DOHH2 (cell line): ENCODE measurements at regions not wholly inside any gene's neighbourhood (a gene's known extent, or its start where the extent isn't known, plus 50 kb on each side); places are given as distances from the start of the nearest gene placed in this dataset.

Experiments used
- H3F3A ChIP-seq: fragments of 200-600 bp; sonication (generic), shearing (Covaris generic); 2 replicates; pipeline ENCODE4 v1.6.0; 2016; ENCODE audit warnings: antibody characterized with exemption, mild to moderate bottlenecking; ENCODE audit not compliant: control insufficient read depth, insufficient read depth
- H3K27ac ChIP-seq: fragments of 200-600 bp; sonication (generic); 2 replicates; pipeline ENCODE4 v1.5.1; 2014; ENCODE audit warnings: low read depth, mild to moderate bottlenecking, low read length, moderate library complexity
- H3K27me3 ChIP-seq: fragments of 200-600 bp; sonication (generic); 2 replicates; pipeline ENCODE4 v1.6.1; 2014; ENCODE audit warnings: mild to moderate bottlenecking, low read length, mixed read lengths; ENCODE audit not compliant: control insufficient read depth
- H3K36me3 ChIP-seq: fragments of 200-600 bp; sonication (generic); 2 replicates; pipeline ENCODE4 v1.6.1; 2014; ENCODE audit warnings: mild to moderate bottlenecking, low read length, moderate library complexity, mixed read lengths; ENCODE audit not compliant: control insufficient read depth
- H3K4me1 ChIP-seq: fragments of 200-600 bp; sonication (generic); 2 replicates; pipeline ENCODE4 v1.6.1; 2014; ENCODE audit warnings: mild to moderate bottlenecking, low read length, mixed read lengths; ENCODE audit not compliant: control insufficient read depth
- H3K4me2 ChIP-seq: fragments of 200-600 bp; sonication (generic); 2 replicates; pipeline ENCODE4 v1.6.0; 2014; ENCODE audit warnings: mild to moderate bottlenecking, low read length, moderate library complexity
- H3K4me3 ChIP-seq: fragments of 200-600 bp; sonication (generic); 2 replicates; pipeline ENCODE4 v1.5.1; 2014; ENCODE audit warnings: mild to moderate bottlenecking, low read length, mixed read lengths
- H3K79me2 ChIP-seq: fragments of 200-600 bp; sonication (generic); 2 replicates; pipeline ENCODE4 v1.6.1; 2014; ENCODE audit warnings: mild to moderate bottlenecking, low read length, mixed read lengths; ENCODE audit not compliant: control insufficient read depth
- H3K9me2 ChIP-seq: fragments of 200-600 bp; sonication (generic); replicated peaks from 2 replicates; pipeline ENCODE4 v1.6.1; 2014; ENCODE audit warnings: mild to moderate bottlenecking, low read length, mixed read lengths; ENCODE audit not compliant: control insufficient read depth
- H3K9me3 ChIP-seq: fragments of 200-600 bp; sonication (generic); 2 replicates; pipeline ENCODE4 v1.6.1; 2014; ENCODE audit warnings: antibody characterized with exemption, low read length, mixed read lengths; ENCODE audit not compliant: control insufficient read depth, insufficient read depth
- H4K20me1 ChIP-seq: fragments of 200-600 bp; sonication (generic); 2 replicates; pipeline ENCODE4 v1.6.0; 2014; ENCODE audit warnings: low read depth, mild to moderate bottlenecking, antibody characterized with exemption, low read length, moderate library complexity; ENCODE audit not compliant: control insufficient read depth, insufficient read depth
- EZH2phosphoT487 ChIP-seq: fragments of 200-600 bp; sonication (generic); IDR thresholded peaks from 2 replicates; pipeline ENCODE4 v1.6.1; 2017; ENCODE audit warnings: borderline replicate concordance, mild to moderate bottlenecking, antibody characterized with exemption, low read length, moderate library complexity, mixed read lengths
- TF ChIP-seq, protein P1 (sequence below): fragments of 200-600 bp; sonication (generic); IDR thresholded peaks from one replicate; pipeline ENCODE4 v1.5.1; 2014; ENCODE audit warnings: antibody characterized with exemption, mild to moderate bottlenecking, low read depth, low read length; ENCODE audit not compliant: poor library complexity, severe bottlenecking

DNA sequence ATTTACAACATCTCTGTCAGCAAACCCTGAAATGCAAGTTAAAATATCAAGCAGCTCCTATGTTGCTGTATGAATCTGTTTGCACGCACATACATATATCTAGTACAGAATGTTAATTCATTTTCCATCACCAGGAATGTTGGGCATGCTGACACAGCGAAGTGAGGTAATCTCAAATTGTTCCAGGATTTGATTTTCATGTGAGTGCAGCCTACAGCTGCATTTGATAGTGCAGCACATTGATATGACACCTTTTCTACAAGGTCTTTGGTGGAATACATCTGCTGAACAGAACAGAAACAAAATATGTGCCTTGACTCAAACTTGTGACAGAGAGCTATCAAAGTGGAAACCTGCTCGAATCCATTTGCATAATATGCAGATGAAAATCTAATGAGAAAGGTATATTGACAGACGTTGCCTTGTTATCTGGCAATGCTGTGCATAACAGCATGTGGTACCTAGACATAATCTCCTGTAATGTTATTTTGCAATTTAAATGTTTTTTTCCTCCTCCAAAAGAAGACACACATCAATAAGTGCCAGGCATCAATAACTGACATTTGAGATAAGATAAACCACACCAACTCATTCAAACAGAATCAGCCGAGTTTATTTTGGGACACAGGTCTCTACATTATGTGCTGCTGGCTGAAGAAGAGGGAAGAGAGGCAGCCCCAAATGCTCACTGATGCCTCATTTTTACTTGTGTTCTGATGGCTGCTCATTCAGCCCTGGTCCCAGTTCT lies 512.2 kb downstream of the ZNF608 start:
- Histone ChIP-seq H3K27ac (no peak overlapping the region), H3K9me3 (no peaks in the 10 kb centered on the region), H3K4me1 (peaks cover 28% of the 10 kb centered on the region), H3K9me2 (no peaks in the 10 kb centered on the region), H3K4me2 (no peak overlapping the region), H3K36me3 (no peaks in the 10 kb centered on the region), H3K27me3 (no peaks in the 10 kb centered on the region), H3K4me3 (no peak overlapping the region), H4K20me1 (no peaks in the 10 kb centered on the region), H3K79me2 (no peaks in the 10 kb centered on the region), H3F3A (no peaks in the 10 kb centered on the region)
- no peak for TF ChIP-seq EZH2phosphoT487
- TF ChIP-seq, protein P1, sequence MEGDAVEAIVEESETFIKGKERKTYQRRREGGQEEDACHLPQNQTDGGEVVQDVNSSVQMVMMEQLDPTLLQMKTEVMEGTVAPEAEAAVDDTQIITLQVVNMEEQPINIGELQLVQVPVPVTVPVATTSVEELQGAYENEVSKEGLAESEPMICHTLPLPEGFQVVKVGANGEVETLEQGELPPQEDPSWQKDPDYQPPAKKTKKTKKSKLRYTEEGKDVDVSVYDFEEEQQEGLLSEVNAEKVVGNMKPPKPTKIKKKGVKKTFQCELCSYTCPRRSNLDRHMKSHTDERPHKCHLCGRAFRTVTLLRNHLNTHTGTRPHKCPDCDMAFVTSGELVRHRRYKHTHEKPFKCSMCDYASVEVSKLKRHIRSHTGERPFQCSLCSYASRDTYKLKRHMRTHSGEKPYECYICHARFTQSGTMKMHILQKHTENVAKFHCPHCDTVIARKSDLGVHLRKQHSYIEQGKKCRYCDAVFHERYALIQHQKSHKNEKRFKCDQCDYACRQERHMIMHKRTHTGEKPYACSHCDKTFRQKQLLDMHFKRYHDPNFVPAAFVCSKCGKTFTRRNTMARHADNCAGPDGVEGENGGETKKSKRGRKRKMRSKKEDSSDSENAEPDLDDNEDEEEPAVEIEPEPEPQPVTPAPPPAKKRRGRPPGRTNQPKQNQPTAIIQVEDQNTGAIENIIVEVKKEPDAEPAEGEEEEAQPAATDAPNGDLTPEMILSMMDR: no peak

DNA sequence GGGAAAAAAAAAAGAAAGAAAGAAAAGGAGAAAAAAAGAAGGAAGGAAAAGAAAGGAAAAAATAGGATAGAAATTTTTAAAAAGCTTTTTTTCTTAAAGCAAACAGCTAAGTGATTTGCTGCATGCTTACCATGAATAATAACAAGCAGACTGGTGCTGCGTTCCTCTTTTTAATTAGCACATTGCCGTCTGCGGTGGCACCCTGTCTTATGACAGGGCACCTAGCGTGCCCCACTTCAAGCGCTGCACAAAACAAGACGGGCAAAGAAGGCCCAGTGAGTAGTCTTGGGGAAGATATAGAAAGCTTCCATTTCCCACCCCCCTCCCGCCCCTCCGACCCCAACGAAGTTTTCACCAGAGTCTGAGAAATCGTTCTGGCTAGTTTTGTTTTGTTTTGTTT lies 513.9 kb downstream of the ZNF608 start:
- no peak for TF ChIP-seq EZH2phosphoT487
- TF ChIP-seq, protein P1: no peak
- no peak overlapping the region for H3K27ac ChIP-seq
- H4K20me1 ChIP-seq: no peaks in the 10 kb centered on the region
- no peaks in the 10 kb centered on the region for H3K36me3 ChIP-seq
- no peaks in the 10 kb centered on the region for H3K27me3 ChIP-seq
- H3K4me2 ChIP-seq: 0 out of 2 replicates have a peak overlapping the region, but pooled peaks have one; percentile 17
- H3K4me1 ChIP-seq: peaks cover 28% of the 10 kb centered on the region
- H3K4me3 ChIP-seq: no peak overlapping the region
- no peaks in the 10 kb centered on the region for H3K79me2 ChIP-seq
- H3F3A ChIP-seq: no peaks in the 10 kb centered on the region
- no peaks in the 10 kb centered on the region for H3K9me3 ChIP-seq
- H3K9me2 ChIP-seq: no peaks in the 10 kb centered on the region

- H3F3A ChIP-seq: no peaks in the 10 kb centered on the region
- no peaks in the 10 kb centered on the region for H4K20me1 ChIP-seq
- H3K4me1 ChIP-seq: peaks cover 28% of the 10 kb centered on the region
- H3K9me3 ChIP-seq: no peaks in the 10 kb centered on the region
- H3K27ac ChIP-seq: no peak overlapping the region
- H3K4me2 ChIP-seq: no peak overlapping the region
- TF ChIP-seq, protein P1: no peak
- no peak for TF ChIP-seq EZH2phosphoT487
- H3K9me2 ChIP-seq: no peaks in the 10 kb centered on the region
- no peak overlapping the region for H3K4me3 ChIP-seq
- no peaks in the 10 kb centered on the region for H3K36me3 ChIP-seq
- no peaks in the 10 kb centered on the region for H3K79me2 ChIP-seq
- H3K27me3 ChIP-seq: no peaks in the 10 kb centered on the region
Measured at GRCh38 chr5:124231802-124232201, 514.6 kb downstream of the ZNF608 start.
